ENCODE measurements at regions not wholly inside any gene's neighbourhood (a gene's known extent, or its start where the extent isn't known, plus 50 kb on each side); places are given as distances from the start of the nearest gene placed in this dataset.

GRCh38 chr10:36488579-36488978, 636.8 kb upstream of the ANKRD30A start:
- TF ChIP-seq CTCF (IDR thresholded peaks at IDR 0.05) (no peak), POLR2AphosphoS5 (IDR thresholded peaks at IDR 0.05) (no peak)
